A549 (cell line): ENCODE measurements at regions not wholly inside any gene's neighbourhood (a gene's known extent, or its start where the extent isn't known, plus 50 kb on each side); places are given as distances from the start of the nearest gene placed in this dataset.

Source experiments
- ATAC-seq, 2 experiments: fragments of 200-7000 bp in 1 of 2; fragments of >200 bp in 1 of 2; cut with Nextera tagmentation in 1 of 2; cut with Tn5 transposase in 1 of 2; 3 replicates each; pipeline versions ENCODE4 v1.8.0 to v1.9.1; 2018 to 2020; ENCODE audit warnings: mild to moderate bottlenecking in 1 of 2, moderate library complexity in 1 of 2
- CTCF ChIA-PET: fragments of 300-600 bp; sonication (Branson Sonifier 250); formaldehyde crosslinking; extraction: SDS; loops from one replicate; lab custom pipeline; 2021; ENCODE audit warnings: antibody characterized with exemption, inconsistent platforms; lab: Yijun Ruan, JAX
- POLR2A ChIA-PET: fragments of 350-600 bp; formaldehyde crosslinking; extraction: SDS; loops from one replicate; lab custom pipeline; 2021; ENCODE audit warnings: antibody characterized with exemption, inconsistent platforms; lab: Yijun Ruan, JAX
- DNase-seq, 2 experiments: peaks; one replicate each; pipeline versions ENCODE4 v3.0.0 to v3.0.0-alpha.2; 2011 to 2016; ENCODE audit warnings: low read depth in 1 of 2, low spot score in 1 of 2
- FAIRE-seq: peaks from 2 replicates; lab custom pipeline; 2011; peaks lifted over from hg19 to GRCh38; lab: Jason Lieb, UNC
- H3K27ac ChIP-seq, 2 experiments: fragments of >200 bp; sonication (Bioruptor Twin); formaldehyde crosslinking; 3 replicates each; pipeline ENCODE4 v1.5.1; 2016 to 2017
- H3K4me1 ChIP-seq: fragments of >200 bp; sonication (Bioruptor Twin); formaldehyde crosslinking; 3 replicates; pipeline ENCODE4 v1.6.1; 2016
- H3K4me2 ChIP-seq: fragments of >200 bp; sonication (Bioruptor Twin); formaldehyde crosslinking; 3 replicates; pipeline ENCODE4 v1.6.1; 2016
- H3K4me3 ChIP-seq: fragments of >200 bp; sonication (Bioruptor Twin); formaldehyde crosslinking; 3 replicates; pipeline ENCODE4 v1.5.1; 2016
- H3K9me3 ChIP-seq: fragments of >200 bp; sonication (Bioruptor Twin); formaldehyde crosslinking; 3 replicates; pipeline ENCODE4 v1.6.1; 2016
- ATOH8 ChIP-seq: fragments of 250-450 bp; sonication (Bioruptor Pico); IDR thresholded peaks from 2 replicates; pipeline ENCODE4 v1.5.0; 2020; ENCODE audit warnings: low read depth, mild to moderate bottlenecking, moderate library complexity
- BCL3 ChIP-seq: fragments of >200 bp; sonication (Bioruptor Twin); formaldehyde crosslinking; IDR thresholded peaks from 3 replicates; pipeline ENCODE4 v1.6.1; 2016
- CHD2 ChIP-seq: fragments of 150-350 bp; IDR thresholded peaks from 2 replicates; pipeline ENCODE4 v1.6.1; 2014; ENCODE audit warnings: low read length; ENCODE audit not compliant: partially characterized antibody
- CHD4 ChIP-seq: fragments of 200-600 bp; sonication (generic); IDR thresholded peaks from 2 replicates; pipeline ENCODE4 v1.6.1; 2016; ENCODE audit warnings: antibody characterized with exemption, mild to moderate bottlenecking, borderline replicate concordance
- CTCF ChIP-seq: fragments of >200 bp; sonication (Bioruptor Twin); formaldehyde crosslinking; IDR thresholded peaks from 3 replicates; pipeline ENCODE4 v1.5.1; 2016
- FOSL2 ChIP-seq, 2 experiments: fragments of 450-650 bp in 1 of 2; fragments of >200 bp in 1 of 2; sonication (Bioruptor Twin) in 1 of 2; formaldehyde crosslinking; IDR thresholded peaks; 2 replicates each; pipeline versions ENCODE4 v1.5.0 to v1.6.1; 2016 to 2020; ENCODE audit warnings: mild to moderate bottlenecking in 1 of 2, moderate library complexity in 1 of 2
- HEYL ChIP-seq: fragments of 250-450 bp; sonication (Bioruptor Pico); IDR thresholded peaks from 2 replicates; pipeline ENCODE4 v1.8.0; 2021; ENCODE audit warnings: mild to moderate bottlenecking, moderate library complexity
- HMGXB4 ChIP-seq: fragments of 250-450 bp; sonication (Bioruptor Pico); IDR thresholded peaks from 2 replicates; pipeline ENCODE4 v1.5.0; 2021; ENCODE audit warnings: mild to moderate bottlenecking, moderate library complexity, borderline replicate concordance
- JUNB ChIP-seq: fragments of >200 bp; sonication (Bioruptor Twin); formaldehyde crosslinking; IDR thresholded peaks from 2 replicates; pipeline ENCODE4 v1.6.1; 2016
- KDM5A ChIP-seq: fragments of 200-600 bp; sonication (generic); IDR thresholded peaks from 2 replicates; pipeline ENCODE4 v1.6.1; 2016; ENCODE audit warnings: antibody characterized with exemption, mild to moderate bottlenecking
- MAFK ChIP-seq: fragments of 450-650 bp; IDR thresholded peaks from 2 replicates; pipeline ENCODE4 v1.6.1; 2014; ENCODE audit not compliant: partially characterized antibody
- MAX ChIP-seq: IDR thresholded peaks from 2 replicates; pipeline ENCODE4 v1.6.1; 2012
- NPAS2 ChIP-seq: fragments of 250-450 bp; sonication (Bioruptor Pico); IDR thresholded peaks from 2 replicates; pipeline ENCODE4 v1.8.0; 2022; ENCODE audit warnings: mild to moderate bottlenecking, moderate library complexity, borderline replicate concordance
- REST ChIP-seq: fragments of 200-600 bp; sonication (generic); IDR thresholded peaks from 2 replicates; pipeline ENCODE4 v1.6.1; 2016; ENCODE audit warnings: antibody characterized with exemption, mild to moderate bottlenecking, moderate library complexity
- RFX5 ChIP-seq: fragments of 450-650 bp; IDR thresholded peaks from 2 replicates; pipeline ENCODE4 v1.7.1; 2014; ENCODE audit warnings: antibody characterized with exemption, mild to moderate bottlenecking, moderate library complexity
- RNF2 ChIP-seq: fragments of 200-600 bp; sonication (generic); IDR thresholded peaks from 2 replicates; pipeline ENCODE4 v1.6.1; 2016; ENCODE audit warnings: low read depth, mild to moderate bottlenecking, antibody characterized with exemption, moderate library complexity, borderline replicate concordance
- SMC3 ChIP-seq: fragments of >200 bp; sonication (Bioruptor Twin); formaldehyde crosslinking; IDR thresholded peaks from 3 replicates; pipeline ENCODE4 v1.6.1; 2018; ENCODE audit warnings: inconsistent platforms
- TFCP2L1 ChIP-seq: fragments of 250-450 bp; sonication (Bioruptor Pico); IDR thresholded peaks from 2 replicates; pipeline ENCODE4 v1.5.0; 2021; ENCODE audit warnings: mild to moderate bottlenecking
- USF2 ChIP-seq: fragments of 450-650 bp; IDR thresholded peaks from 2 replicates; pipeline ENCODE4 v1.6.1; 2014; ENCODE audit warnings: antibody characterized with exemption
- WGBS: methylation state at CpG from one replicate; pipeline ENCODE4 v1.1.6; 2017; ENCODE audit errors: missing lambda C conversion rate; 5-methylcytosine and 5-hydroxymethylcytosine counted together

GRCh38 chr10:30732671-30733070 lies 103.1 kb upstream of the LYZL2 start:
- H3K4me3 ChIP-seq = no peak overlapping the region
- TF ChIP-seq RFX5 (no peak), TFCP2L1 (no peak), MAFK (no peak), BCL3 (no peak), RNF2 (no peak), JUNB (no peak), SMC3 (no peak), CHD2 (no peak), HEYL (CRISPR knock-in tag) (no peak), USF2 (no peak), CHD4 (no peak), CTCF (no peak), MAX (no peak), HMGXB4 (no peak), FOSL2 (IDR thresholded peaks at IDR 0.05) (no peak), FOSL2 (CRISPR knock-in tag; IDR thresholded peaks at IDR 0.05) (no peak), NPAS2 (CRISPR knock-in tag) (no peak), KDM5A (no peak), ATOH8 (CRISPR knock-in tag) (no peak), REST (no peak)
- no peaks in the 10 kb centered on the region for H3K9me3 ChIP-seq
- no peak for FAIRE-seq
- ATAC-seq = no peak
- peaks cover 14% of the 10 kb centered on the region for H3K4me1 ChIP-seq
- no peak overlapping the region for H3K4me2 ChIP-seq
- no peak overlapping the region for H3K27ac ChIP-seq
- CTCF ChIA-PET = interaction anchor here (1.2 to 4.8 kb wide), 3 partner anchors 17 to 45 kb away, joined by 3 to 34 read pairs (median 7); no protein-coding TSS in a partner anchor
- POLR2A ChIA-PET = no interaction called here
- DNase-seq = no peak
- 90% methylated on average over 6 of the region's 6 CpGs for WGBS
